Choroid plexus epithelial cell (primary cell): ENCODE measurements at regions not wholly inside any gene's neighbourhood (a gene's known extent, or its start where the extent isn't known, plus 50 kb on each side); places are given as distances from the start of the nearest gene placed in this dataset.

Source experiments
- DNase-seq: peaks from one replicate; pipeline ENCODE4 v3.0.0-alpha.2; 2010; ENCODE audit warnings: low read depth
- H3K4me3 ChIP-seq: 2 replicates; pipeline ENCODE4 v1.5.1; 2011; ENCODE audit warnings: low read depth, mild to moderate bottlenecking, control low read depth, low read length, moderate library complexity
- TF ChIP-seq, protein P1 (sequence below): conservative IDR thresholded peaks from 2 replicates; pipeline ENCODE4 v1.5.1; 2011; ENCODE audit warnings: low read depth, mild to moderate bottlenecking, control low read depth, inconsistent platforms, low read length, moderate library complexity

DNA sequence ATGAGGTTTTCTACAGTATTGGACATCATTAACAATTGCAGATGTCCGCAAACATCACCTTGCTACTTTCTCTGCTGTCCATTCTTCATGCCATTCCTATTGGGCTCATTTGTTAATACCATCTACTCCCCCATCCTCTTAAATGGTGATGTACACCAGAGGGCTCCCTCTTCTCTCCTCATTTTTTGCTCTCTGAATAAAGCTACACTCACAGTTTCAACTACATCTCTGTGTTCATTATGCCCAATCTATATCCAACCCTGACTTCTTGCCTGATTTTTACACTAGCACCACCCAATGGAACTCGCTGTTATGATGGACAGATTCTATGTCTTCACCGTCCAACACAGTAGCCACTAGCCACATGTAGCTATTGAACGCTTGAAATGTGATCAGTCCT lies 288.1 kb upstream of the ID4 start:
- H3K4me3 ChIP-seq, result no peak overlapping the region
- TF ChIP-seq, protein P1, sequence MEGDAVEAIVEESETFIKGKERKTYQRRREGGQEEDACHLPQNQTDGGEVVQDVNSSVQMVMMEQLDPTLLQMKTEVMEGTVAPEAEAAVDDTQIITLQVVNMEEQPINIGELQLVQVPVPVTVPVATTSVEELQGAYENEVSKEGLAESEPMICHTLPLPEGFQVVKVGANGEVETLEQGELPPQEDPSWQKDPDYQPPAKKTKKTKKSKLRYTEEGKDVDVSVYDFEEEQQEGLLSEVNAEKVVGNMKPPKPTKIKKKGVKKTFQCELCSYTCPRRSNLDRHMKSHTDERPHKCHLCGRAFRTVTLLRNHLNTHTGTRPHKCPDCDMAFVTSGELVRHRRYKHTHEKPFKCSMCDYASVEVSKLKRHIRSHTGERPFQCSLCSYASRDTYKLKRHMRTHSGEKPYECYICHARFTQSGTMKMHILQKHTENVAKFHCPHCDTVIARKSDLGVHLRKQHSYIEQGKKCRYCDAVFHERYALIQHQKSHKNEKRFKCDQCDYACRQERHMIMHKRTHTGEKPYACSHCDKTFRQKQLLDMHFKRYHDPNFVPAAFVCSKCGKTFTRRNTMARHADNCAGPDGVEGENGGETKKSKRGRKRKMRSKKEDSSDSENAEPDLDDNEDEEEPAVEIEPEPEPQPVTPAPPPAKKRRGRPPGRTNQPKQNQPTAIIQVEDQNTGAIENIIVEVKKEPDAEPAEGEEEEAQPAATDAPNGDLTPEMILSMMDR, result no peak
- no peak for DNase-seq

DNA sequence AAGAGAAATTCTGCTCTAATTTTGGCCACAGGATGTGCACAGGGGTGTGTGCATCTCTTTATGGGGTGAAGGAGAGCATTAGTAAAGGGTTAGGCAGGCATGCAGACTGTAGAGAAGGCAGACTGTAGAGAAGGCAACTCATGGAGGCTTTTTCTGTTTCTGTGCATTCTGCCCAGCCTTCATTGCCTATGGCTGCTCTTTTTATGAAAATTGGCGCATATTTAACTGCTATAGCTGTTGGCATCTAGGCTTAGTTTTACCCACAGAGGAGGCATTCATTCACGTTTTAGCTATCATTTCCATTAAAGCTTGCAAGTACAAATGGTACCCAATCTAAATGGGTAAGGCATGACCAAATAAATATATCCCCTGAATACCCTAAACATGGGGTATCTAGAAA lies 286.8 kb upstream of the ID4 start:
- TF ChIP-seq, protein P1, result no peak
- DNase-seq, result no peak
- no peak overlapping the region for H3K4me3 ChIP-seq

DNA sequence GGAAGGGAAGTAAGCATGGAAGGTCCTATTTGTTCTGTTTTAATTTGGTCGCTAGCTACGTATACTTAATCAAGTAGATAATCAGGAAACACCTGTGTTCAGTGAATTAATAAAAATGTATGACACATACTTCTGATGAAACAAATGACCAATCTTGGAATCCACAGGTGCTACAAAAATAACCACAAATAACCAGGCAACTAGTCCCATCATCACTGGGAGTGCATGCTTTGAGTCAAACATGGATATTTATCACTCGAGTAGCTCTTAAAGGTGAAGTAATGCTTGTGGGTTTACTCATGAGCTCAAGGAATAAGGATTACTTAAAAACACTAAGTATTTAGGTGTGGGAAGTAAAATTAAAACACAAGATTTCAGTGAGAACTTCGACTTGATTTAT lies 285.6 kb upstream of the ID4 start:
- TF ChIP-seq, protein P1, result no peak
- DNase-seq, result no peak
- no peak overlapping the region for H3K4me3 ChIP-seq

DNA sequence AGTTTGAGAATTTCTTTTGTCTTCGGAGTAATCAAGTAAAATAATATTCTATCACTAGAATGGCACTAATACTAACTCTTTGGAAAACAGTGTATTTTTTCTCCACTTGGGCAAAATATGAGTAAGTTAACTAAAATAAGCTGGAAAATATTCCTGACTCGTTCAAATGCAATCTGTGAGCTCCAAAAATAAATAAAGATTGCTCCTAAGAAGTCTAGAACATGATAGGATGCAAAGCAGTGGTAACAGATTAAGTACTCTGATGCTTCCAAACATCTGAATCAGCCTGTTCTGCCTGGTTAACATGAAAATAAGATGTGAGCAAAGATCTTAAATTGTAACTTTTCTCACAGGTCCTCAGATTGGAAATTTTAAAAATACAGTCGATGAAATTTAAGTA lies 285.1 kb upstream of the ID4 start:
- no peak overlapping the region for H3K4me3 ChIP-seq
- TF ChIP-seq, protein P1, result no peak
- DNase-seq, result no peak

DNA sequence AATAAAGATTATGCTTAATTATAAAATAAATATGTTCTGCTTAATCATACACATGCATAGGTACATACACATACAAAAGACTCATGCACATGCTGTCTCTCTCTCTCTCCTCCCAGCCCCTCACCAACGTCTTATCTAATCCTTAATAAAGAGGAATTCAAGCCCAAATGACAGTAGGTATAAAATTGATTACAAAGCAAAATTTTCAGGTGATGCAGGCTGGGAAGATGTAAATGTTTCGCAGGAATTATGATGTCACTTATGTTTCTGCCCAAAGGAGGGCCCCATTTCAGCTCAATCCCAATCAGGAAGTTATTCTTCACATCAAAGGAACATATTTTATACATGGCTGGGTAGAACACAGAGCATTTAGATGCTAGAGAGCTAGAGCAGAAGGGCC lies 284.6 kb upstream of the ID4 start:
- TF ChIP-seq, protein P1, result no peak
- DNase-seq, result no peak
- H3K4me3 ChIP-seq, result no peak overlapping the region

DNA sequence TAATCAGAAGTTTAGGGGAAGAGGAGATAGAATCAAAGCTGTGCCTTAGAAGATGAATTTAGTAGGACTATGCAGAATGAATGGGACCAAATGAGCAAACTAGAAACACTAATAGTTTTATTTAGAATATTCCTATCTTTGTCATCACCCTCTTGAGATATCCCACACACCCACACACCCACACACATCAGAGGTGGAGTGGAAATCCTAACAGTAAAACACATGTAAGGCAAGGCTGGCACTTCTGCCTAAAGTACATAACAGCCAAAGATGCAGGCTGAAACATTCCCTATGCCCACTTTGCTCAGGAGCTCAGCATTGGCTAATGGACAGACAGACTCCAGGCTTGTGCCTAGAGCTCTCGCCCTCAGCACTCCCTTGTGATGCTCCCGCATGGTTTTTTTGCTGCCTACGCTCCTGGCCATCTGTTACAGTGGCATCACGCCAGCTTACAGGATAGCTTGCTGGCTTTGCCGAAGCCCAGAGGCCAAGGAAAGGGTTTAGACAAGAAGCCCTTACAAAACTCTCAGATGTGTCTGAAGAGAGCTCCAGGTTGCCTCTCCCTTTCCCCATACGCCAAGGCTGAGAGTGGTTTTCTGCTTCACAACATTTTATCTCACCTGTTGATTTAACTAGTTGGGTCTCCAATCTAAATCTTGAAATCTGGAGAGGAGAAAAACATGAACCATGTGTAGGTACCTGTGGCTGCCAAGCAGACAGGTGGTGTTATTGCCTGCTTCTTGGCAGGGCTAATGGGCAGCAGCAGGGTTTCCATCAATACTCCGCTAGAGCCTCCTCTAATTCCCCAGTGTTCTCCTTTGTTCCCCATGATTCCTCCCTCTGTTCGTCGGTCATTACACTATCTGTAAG lies 282.6 kb upstream of the ID4 start:
- TF ChIP-seq, protein P1, result no peak
- no peak for DNase-seq
- no peak overlapping the region for H3K4me3 ChIP-seq

DNA sequence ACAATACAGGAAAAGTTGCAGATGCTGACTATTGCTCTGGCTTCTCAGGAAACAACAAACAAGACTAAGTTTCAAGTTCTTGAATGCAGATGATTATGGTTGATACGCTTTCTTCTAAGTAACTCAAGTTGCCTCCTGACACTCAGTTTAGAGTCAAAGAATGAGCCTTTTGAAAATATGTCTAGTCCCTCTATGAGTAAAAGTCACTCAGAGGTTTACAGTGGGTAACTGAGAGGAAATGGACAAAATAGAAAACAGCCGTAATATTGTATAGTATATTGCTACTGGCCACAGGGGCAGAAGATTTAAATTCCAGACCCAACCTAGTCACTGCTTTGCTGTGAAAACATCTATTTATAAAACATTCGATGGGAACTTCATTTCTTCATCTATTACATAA lies 280.0 kb upstream of the ID4 start:
- H3K4me3 ChIP-seq, result no peak overlapping the region
- no peak for DNase-seq
- TF ChIP-seq, protein P1, result no peak
